Osteoblast (primary cell): ENCODE measurements at regions not wholly inside any gene's neighbourhood (a gene's known extent, or its start where the extent isn't known, plus 50 kb on each side); places are given as distances from the start of the nearest gene placed in this dataset.

Source experiments
- DNase-seq: peaks from one replicate; pipeline ENCODE4 v3.0.0; 2011; ENCODE audit warnings: low spot score, mixed read lengths; ENCODE audit not compliant: insufficient read length; ENCODE audit errors: missing footprints
- H2AFZ ChIP-seq: 2 replicates; pipeline ENCODE4 v1.6.0; 2011; ENCODE audit warnings: mild to moderate bottlenecking, low read length
- H3K27ac ChIP-seq: 2 replicates; pipeline ENCODE4 v1.5.1; 2011; ENCODE audit warnings: mild to moderate bottlenecking, low read depth, low read length, moderate library complexity
- H3K27me3 ChIP-seq: 2 replicates; pipeline ENCODE4 v1.6.0; 2012; ENCODE audit warnings: mild to moderate bottlenecking, control low read depth, inconsistent platforms, low read length, moderate library complexity; ENCODE audit not compliant: insufficient read depth
- H3K36me3 ChIP-seq: 2 replicates; pipeline ENCODE4 v1.5.1; 2011; ENCODE audit warnings: mild to moderate bottlenecking, low read length, control low read depth, moderate library complexity; ENCODE audit not compliant: insufficient read depth
- H3K4me1 ChIP-seq: 2 replicates; pipeline ENCODE4 v1.5.1; 2011; ENCODE audit warnings: mild to moderate bottlenecking, low read length, control low read depth, moderate library complexity; ENCODE audit not compliant: insufficient read depth
- H3K4me2 ChIP-seq: 2 replicates; pipeline ENCODE4 v1.6.0; 2011; ENCODE audit warnings: mild to moderate bottlenecking, low read length; ENCODE audit not compliant: insufficient read depth
- H3K4me3 ChIP-seq: fragments of 200-600 bp; sonication (generic); 3 replicates; pipeline ENCODE4 v1.5.1; 2012; ENCODE audit warnings: mild to moderate bottlenecking, low read length, inconsistent platforms; ENCODE audit not compliant: insufficient read depth
- H3K79me2 ChIP-seq: 2 replicates; pipeline ENCODE4 v1.6.0; 2012; ENCODE audit warnings: mild to moderate bottlenecking, low read length, control low read depth, inconsistent platforms; ENCODE audit not compliant: insufficient read depth
- H3K9me3 ChIP-seq: 2 replicates; pipeline ENCODE4 v1.5.1; 2011; ENCODE audit warnings: low read depth, low read length, control low read depth
- H4K20me1 ChIP-seq: 2 replicates; pipeline ENCODE4 v1.6.0; 2012; ENCODE audit warnings: mild to moderate bottlenecking, low read length, control low read depth; ENCODE audit not compliant: insufficient read depth
- CTCF ChIP-seq: IDR thresholded peaks from 2 replicates; pipeline ENCODE4 v1.5.1; 2011; ENCODE audit warnings: mild to moderate bottlenecking, low read depth, low read length, moderate library complexity; ENCODE audit errors: extremely low read depth

- Histone ChIP-seq H3K4me3 (no peak overlapping the region), H3K27ac (no peak overlapping the region), H3K36me3 (no peaks in the 10 kb centered on the region), H2AFZ (no peak overlapping the region), H3K79me2 (no peaks in the 10 kb centered on the region), H3K27me3 (no peaks in the 10 kb centered on the region), H3K4me1 (no peaks in the 10 kb centered on the region), H3K9me3 (no peaks in the 10 kb centered on the region), H3K4me2 (no peak overlapping the region), H4K20me1 (no peaks in the 10 kb centered on the region)
- no peak for DNase-seq
- TF ChIP-seq CTCF: no peak
Observed at GRCh38 chr21:15539376-15539775, 190.4 kb upstream of the USP25 start.

DNA sequence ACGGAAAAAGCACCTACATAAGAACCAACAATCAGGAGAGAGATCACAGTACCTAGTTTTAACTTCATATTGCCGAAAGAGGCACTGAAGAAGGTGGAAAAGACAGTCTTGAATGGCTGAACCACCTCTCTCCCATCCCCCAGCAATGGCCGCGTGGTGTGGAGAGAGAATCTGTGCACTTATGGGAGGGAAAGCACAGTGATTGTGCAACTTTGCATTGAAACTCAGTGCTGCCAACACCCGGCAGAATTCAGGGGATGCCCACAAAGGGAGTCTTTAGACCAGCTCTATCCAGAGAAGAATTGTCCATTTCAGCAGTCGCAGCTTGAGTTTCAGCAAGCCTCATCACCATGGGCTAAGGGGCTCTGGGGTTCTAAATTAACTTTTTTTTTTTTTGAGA is 186.3 kb upstream of the USP25 start:
- no peak overlapping the region for H3K4me2 ChIP-seq
- H3K36me3 ChIP-seq: no peaks in the 10 kb centered on the region
- DNase-seq: no peak
- no peaks in the 10 kb centered on the region for H3K79me2 ChIP-seq
- no peaks in the 10 kb centered on the region for H4K20me1 ChIP-seq
- H3K27ac ChIP-seq: no peak overlapping the region
- no peak for TF ChIP-seq CTCF
- H3K4me1 ChIP-seq: no peaks in the 10 kb centered on the region
- no peaks in the 10 kb centered on the region for H3K9me3 ChIP-seq
- no peak overlapping the region for H3K4me3 ChIP-seq
- no peak overlapping the region for H2AFZ ChIP-seq
- no peaks in the 10 kb centered on the region for H3K27me3 ChIP-seq

GRCh38 chr21:15549671-15550070 is 180.1 kb upstream of the USP25 start:
- Histone ChIP-seq H4K20me1 (no peaks in the 10 kb centered on the region), H3K36me3 (no peaks in the 10 kb centered on the region), H3K4me1 (no peaks in the 10 kb centered on the region), H3K27me3 (no peaks in the 10 kb centered on the region), H2AFZ (no peak overlapping the region), H3K27ac (no peak overlapping the region), H3K4me2 (no peak overlapping the region), H3K79me2 (no peaks in the 10 kb centered on the region), H3K9me3 (no peaks in the 10 kb centered on the region), H3K4me3 (no peak overlapping the region)
- no peak for DNase-seq
- TF ChIP-seq CTCF: no peak

GRCh38 chr21:15552914-15553494 is 176.8 kb upstream of the USP25 start:
- H3K27me3 ChIP-seq: no peaks in the 10 kb centered on the region
- DNase-seq: no peak
- TF ChIP-seq CTCF: peak; percentile 49
- no peak overlapping the region for H3K4me3 ChIP-seq
- H4K20me1 ChIP-seq: no peaks in the 10 kb centered on the region
- H3K4me2 ChIP-seq: no peak overlapping the region
- H2AFZ ChIP-seq: no peak overlapping the region
- no peaks in the 10 kb centered on the region for H3K9me3 ChIP-seq
- no peaks in the 10 kb centered on the region for H3K79me2 ChIP-seq
- H3K27ac ChIP-seq: no peak overlapping the region
- H3K4me1 ChIP-seq: no peaks in the 10 kb centered on the region
- no peaks in the 10 kb centered on the region for H3K36me3 ChIP-seq
